SK-N-MC (cell line): ENCODE measurements at regions not wholly inside any gene's neighbourhood (a gene's known extent, or its start where the extent isn't known, plus 50 kb on each side); places are given as distances from the start of the nearest gene placed in this dataset.

Experiments
- EZH2 ChIP-seq: fragments of 200-600 bp; sonication (generic); IDR thresholded peaks from one replicate; pipeline ENCODE4 v1.6.1; 2017; ENCODE audit warnings: antibody characterized with exemption
- FOXP2 ChIP-seq: optimal IDR thresholded peaks from 2 replicates; pipeline ENCODE3; 2011; ENCODE audit warnings: mild to moderate bottlenecking, moderate library complexity; ENCODE audit not compliant: insufficient read depth; ENCODE audit errors: extremely low read length, control extremely low read depth
- POLR2AphosphoS5 ChIP-seq: IDR thresholded peaks from 2 replicates; pipeline ENCODE4 v1.6.1; 2012; ENCODE audit warnings: mild to moderate bottlenecking, low read depth, low read length, borderline replicate concordance

DNA sequence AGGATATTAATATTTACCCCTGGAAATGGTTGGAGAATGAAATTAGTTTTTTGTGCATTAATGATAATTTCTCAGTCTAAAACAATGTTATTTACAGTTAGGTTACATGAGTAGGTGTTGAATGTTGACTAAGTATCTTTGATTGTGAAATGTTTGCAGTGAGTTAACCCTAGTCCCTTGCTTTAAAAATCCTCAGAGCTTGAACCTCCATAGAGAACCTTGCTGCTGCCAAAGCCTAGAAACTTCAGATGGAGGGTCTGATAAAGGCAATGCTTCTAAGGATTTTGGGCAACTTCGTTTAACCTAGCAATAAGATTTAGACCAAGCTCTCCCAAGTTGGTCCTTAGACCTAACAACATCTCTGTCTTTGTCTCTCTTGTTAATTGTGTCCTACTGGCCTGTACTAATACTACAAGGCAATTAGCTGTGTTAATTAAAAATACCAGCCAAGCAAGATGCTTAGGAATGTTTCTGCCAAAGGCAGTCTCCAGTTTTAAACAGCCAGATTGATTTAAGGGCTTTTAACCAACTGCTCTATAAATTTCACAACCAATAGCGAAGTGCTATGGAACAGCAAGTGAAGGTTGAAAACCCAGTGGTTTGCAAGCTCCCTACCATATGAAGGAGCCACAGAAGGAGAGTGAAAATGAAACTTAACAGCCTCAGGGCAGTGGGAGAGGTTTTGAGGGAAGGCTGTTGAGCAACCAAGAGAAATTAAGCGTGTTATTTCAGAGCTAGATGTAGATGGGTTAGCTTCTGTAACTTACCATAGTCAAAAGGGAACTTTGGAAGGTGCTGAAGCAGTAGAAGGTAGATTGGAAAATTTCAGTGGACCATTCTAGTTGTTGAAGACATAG lies 295.9 kb upstream of the ANO5 start:
- TF ChIP-seq POLR2AphosphoS5, result no peak
- TF ChIP-seq EZH2, result no peak
- TF ChIP-seq FOXP2, result no peak
